NCI-H82 (cell line): ENCODE measurements at regions not wholly inside any gene's neighbourhood (a gene's known extent, or its start where the extent isn't known, plus 50 kb on each side); places are given as distances from the start of the nearest gene placed in this dataset.

Experiments used
- DNase-seq: peaks from one replicate; lab custom pipeline; 2025; lab: John Stamatoyannopoulos, UW

DNA sequence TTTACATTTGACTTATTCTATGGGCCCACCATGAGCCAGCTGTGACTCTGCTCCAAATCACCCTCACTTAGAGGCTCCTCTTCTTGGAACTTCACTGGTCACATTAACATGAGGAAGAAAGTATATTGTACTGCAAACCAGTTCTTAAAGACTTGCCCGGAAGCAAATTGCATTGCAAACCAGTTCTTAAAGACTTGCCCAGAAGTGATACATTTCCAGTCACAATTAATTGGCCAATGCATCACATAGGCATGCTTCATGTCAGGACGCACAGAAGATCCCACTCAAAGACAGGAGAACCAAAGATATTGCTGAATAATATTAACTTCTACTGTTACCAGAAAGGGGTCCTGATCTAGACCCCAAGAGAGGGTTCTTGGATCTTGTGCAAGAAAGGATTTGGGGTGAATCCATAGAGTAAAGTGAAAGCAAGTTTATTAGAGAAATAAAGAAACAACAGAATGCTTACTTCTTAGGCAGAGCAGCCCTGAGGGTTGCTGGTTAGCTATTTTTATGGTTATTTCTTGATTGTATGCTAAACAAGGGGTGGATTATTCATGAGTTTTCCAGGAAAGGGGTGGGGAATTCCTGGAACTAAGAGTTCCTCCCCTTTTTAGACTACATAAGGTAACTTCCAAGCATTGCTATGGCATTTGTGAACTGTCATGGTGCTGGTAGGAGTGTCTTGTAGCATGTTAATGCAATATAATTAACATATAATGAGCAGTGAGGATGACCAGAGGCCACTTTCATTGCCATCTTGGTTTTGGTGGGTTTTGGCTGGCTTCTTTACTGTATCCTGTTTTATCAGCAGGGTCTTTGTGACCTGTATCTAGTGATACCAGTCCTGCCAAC lies 54.6 kb upstream of the HCCS start:
- DNase-seq = no peak

DNA sequence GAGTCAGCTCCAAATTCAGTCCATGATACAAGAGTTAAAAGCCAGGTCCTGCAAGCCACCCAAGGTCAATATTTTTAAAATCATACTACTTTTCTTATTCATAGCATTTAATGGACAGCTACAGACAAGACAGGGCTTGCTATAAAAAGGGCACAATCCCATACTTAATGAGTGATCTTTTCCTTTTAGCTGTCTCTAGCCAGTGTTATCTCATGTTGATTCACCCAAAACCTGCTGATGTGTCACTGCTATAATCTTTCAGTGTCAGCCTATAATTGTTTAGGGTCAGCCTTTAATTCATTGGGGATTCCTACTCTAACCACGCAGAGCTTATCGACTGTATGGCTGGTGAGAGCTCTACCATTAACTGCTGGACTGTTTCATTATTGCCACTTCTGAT lies 51.2 kb upstream of the HCCS start:
- no peak for DNase-seq
